ENCODE measurements at regions not wholly inside any gene's neighbourhood (a gene's known extent, or its start where the extent isn't known, plus 50 kb on each side); places are given as distances from the start of the nearest gene placed in this dataset.

GRCh38 chr5:165076686-165077085 is 1571.3 kb downstream of the MAT2B start:
- no peak for TF ChIP-seq EZH2 (IDR thresholded peaks at IDR 0.05)
- no peak for TF ChIP-seq POLR2AphosphoS5 (IDR thresholded peaks at IDR 0.05; ENCODE audit: borderline replicate concordance, low read depth, low read length)
